Right lobe of liver (tissue), 6 donors: ENCODE measurements at regions not wholly inside any gene's neighbourhood (a gene's known extent, or its start where the extent isn't known, plus 50 kb on each side); places are given as distances from the start of the nearest gene placed in this dataset.
"Not testable (repeated sequence)": the region's sequence is repeated elsewhere in the genome, so short reads cannot be mapped to it uniquely, and the experiment has no call there.

ENCODE experiments used
- ATAC-seq, 4 donors: fragments of 200-7000 bp; cut with Tn5 transposase; one replicate each; pipeline ENCODE4 v1.9.1; 2020; ENCODE audit warnings: mild to moderate bottlenecking in 4 of 4, moderate library complexity in 4 of 4
- DNase-seq, 3 donors: peaks; one replicate each; pipeline ENCODE4 v3.0.0-alpha.2; 2020
- H3K27ac ChIP-seq, 3 donors: fragments of 200-600 bp; one replicate each; pipeline ENCODE4 v1.8.0; 2022
- H3K27me3 ChIP-seq, 2 donors: fragments of 200-600 bp; one replicate each; pipeline ENCODE4 v1.8.0; 2022
- H3K36me3 ChIP-seq, 4 donors: fragments of 200-600 bp; sonication (generic) in 1 of 4; one replicate each; pipeline versions ENCODE4 v1.5.1 to v1.8.0; 2017 to 2022; ENCODE audit warnings: control low read depth in 1 of 4
- H3K4me1 ChIP-seq, 4 donors: fragments of 200-600 bp; sonication (generic) in 1 of 4; one replicate each; pipeline versions ENCODE4 v1.5.1 to v1.8.0; 2017 to 2022; ENCODE audit warnings: control low read depth in 1 of 4
- H3K4me3 ChIP-seq, 3 donors: fragments of 200-600 bp; one replicate each; pipeline ENCODE4 v1.8.0; 2022
- H3K9me3 ChIP-seq, 4 donors: fragments of 200-600 bp; sonication (generic) in 1 of 4; one replicate each; pipeline versions ENCODE4 v1.5.1 to v1.8.0; 2017 to 2022; ENCODE audit warnings: control low read depth in 1 of 4
- POLR2A ChIP-seq: fragments of 450-650 bp; IDR thresholded peaks from one replicate; pipeline ENCODE4 v1.6.1; 2017; ENCODE audit warnings: antibody characterized with exemption, mild to moderate bottlenecking
- WGBS: methylation state at CpG from one replicate; pipeline ENCODE4 v1.1.6; 2018; ENCODE audit warnings: low coverage, low lambda C conversion rate; ENCODE audit not compliant: insufficient coverage; ENCODE audit errors: missing lambda C conversion rate; 5-methylcytosine and 5-hydroxymethylcytosine counted together
- intact Hi-C, 2 donors: fragments of 100-400 bp; cut with DNase I; formaldehyde crosslinking; loops; one replicate each; pipeline versions ENCODE4 v1.11.2 to v1.14.1; 2022
- TF ChIP-seq, protein P1 (sequence below), 4 donors: fragments of 200-600 bp in 3 of 4; fragments of 450-650 bp in 1 of 4; IDR thresholded peaks; one replicate each; pipeline versions ENCODE4 v1.5.1 to v1.8.0; 2016 to 2022; ENCODE audit warnings: antibody characterized with exemption in 4 of 4, mild to moderate bottlenecking in 2 of 4
- donor health status: DM: no; HTN: yes; CAD: no.
- donor health status: DM: no; HTN: no; CAD: no.
- donor health status: DM: no; HTN: no; CAD: no.
- donor health status: DM: no; HTN: yes; CAD: no.
- donor health status: DM: no; HTN: yes; CAD: no.

DNA sequence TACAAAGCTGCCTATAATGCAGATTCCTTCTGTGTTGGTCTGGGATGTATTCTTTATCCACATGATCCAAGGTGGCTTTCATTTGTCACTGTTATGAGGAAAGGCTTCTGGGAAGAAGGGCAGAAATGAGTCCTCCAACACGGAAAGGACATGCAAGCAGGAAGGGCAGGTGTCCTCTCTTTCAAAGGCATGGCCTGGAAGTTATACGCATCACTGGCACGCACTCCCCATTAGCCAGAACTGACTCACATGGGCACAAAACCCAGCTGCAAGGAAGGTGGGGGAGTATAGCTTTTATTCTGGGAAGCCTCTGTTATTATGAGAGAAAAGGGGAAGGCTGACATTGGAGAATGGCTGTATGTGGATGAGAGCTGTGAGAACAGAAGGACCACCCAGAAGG is 141.3 kb upstream of the ZNF618 start:
- TF ChIP-seq, protein P1, sequence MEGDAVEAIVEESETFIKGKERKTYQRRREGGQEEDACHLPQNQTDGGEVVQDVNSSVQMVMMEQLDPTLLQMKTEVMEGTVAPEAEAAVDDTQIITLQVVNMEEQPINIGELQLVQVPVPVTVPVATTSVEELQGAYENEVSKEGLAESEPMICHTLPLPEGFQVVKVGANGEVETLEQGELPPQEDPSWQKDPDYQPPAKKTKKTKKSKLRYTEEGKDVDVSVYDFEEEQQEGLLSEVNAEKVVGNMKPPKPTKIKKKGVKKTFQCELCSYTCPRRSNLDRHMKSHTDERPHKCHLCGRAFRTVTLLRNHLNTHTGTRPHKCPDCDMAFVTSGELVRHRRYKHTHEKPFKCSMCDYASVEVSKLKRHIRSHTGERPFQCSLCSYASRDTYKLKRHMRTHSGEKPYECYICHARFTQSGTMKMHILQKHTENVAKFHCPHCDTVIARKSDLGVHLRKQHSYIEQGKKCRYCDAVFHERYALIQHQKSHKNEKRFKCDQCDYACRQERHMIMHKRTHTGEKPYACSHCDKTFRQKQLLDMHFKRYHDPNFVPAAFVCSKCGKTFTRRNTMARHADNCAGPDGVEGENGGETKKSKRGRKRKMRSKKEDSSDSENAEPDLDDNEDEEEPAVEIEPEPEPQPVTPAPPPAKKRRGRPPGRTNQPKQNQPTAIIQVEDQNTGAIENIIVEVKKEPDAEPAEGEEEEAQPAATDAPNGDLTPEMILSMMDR (IDR thresholded peaks at IDR 0.05): no peak
- no peak for TF ChIP-seq POLR2A
- H3K27ac ChIP-seq: no peak overlapping the region
- peaks cover 0 to 3% (median 0%) of the 10 kb centered on the region in 4 donors for H3K4me1 ChIP-seq
- 85% methylated on average over 3 of the region's 3 CpGs for WGBS
- no peaks in the 10 kb centered on the region for H3K9me3 ChIP-seq
- no peak for ATAC-seq
- H3K36me3 ChIP-seq: no peaks in the 10 kb centered on the region
- no peak for DNase-seq
- intact Hi-C loops: no loop called here
- H3K4me3 ChIP-seq: no peak overlapping the region
- no peaks in the 10 kb centered on the region for H3K27me3 ChIP-seq

GRCh38 chr9:113737517-113738271 is 138.4 kb upstream of the ZNF618 start:
- Histone ChIP-seq H3K27me3 (no peaks in the 10 kb centered on the region), H3K4me1 (peaks cover 0 to 3% (median 0%) of the 10 kb centered on the region in 4 donors), H3K4me3 (no peak overlapping the region), H3K9me3 (no peaks in the 10 kb centered on the region), H3K27ac (no peak overlapping the region), H3K36me3 (no peaks in the 10 kb centered on the region)
- WGBS: 26% methylated on average over 6 of the region's 6 CpGs
- intact Hi-C loops: no loop called here
- no peak for TF ChIP-seq POLR2A
- TF ChIP-seq, protein P1 (IDR thresholded peaks at IDR 0.05): peak; percentile 65 to 83 (median 70)
- DNase-seq: peak in 1 of 3 donors; percentile 50
- ATAC-seq: peak; percentile 71 to 88 (median 78)

DNA sequence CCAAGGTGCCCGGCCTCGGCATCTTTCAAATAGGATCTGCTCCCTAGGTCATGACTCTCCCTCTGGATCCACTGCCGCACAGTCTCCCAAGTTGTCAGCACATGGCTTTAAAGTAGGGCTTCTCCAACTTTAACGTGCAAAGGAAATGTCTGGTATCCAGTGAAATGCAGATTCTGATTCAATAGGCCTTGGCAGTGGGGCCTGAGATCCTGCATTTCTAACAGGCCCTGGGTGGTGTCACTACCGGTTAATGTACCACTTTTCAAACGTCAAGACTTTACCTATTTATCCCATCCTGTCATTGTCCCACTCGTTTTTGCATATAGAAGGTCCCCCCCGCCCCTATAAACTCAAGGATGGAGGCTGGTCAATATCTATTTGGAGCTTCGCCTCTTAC is 137.6 kb upstream of the ZNF618 start:
- no peak overlapping the region for H3K27ac ChIP-seq
- no peak for ATAC-seq
- H3K9me3 ChIP-seq: no peaks in the 10 kb centered on the region
- no peaks in the 10 kb centered on the region for H3K36me3 ChIP-seq
- 65% methylated on average over 7 of the region's 9 CpGs for WGBS
- intact Hi-C loops: no loop called here
- no peaks in the 10 kb centered on the region for H3K27me3 ChIP-seq
- no peak overlapping the region for H3K4me3 ChIP-seq
- peaks cover 0 to 3% (median 0%) of the 10 kb centered on the region in 4 donors for H3K4me1 ChIP-seq
- no peak for TF ChIP-seq POLR2A
- DNase-seq: no peak

- Histone ChIP-seq H3K27ac (no peak overlapping the region), H3K4me1 (peaks cover 0 to 3% (median 0%) of the 10 kb centered on the region in 4 donors), H3K9me3 (no peaks in the 10 kb centered on the region), H3K4me3 (no peak overlapping the region), H3K27me3 (no peaks in the 10 kb centered on the region), H3K36me3 (no peaks in the 10 kb centered on the region)
- WGBS: 78% methylated on average over 6 of the region's 6 CpGs
- intact Hi-C loops: no loop called here
- no peak for TF ChIP-seq POLR2A
- TF ChIP-seq, protein P1 (IDR thresholded peaks at IDR 0.05): no peak
- DNase-seq: no peak
- ATAC-seq: no peak
Observed at GRCh38 chr9:113738893-113739604, 137.1 kb upstream of the ZNF618 start.

GRCh38 chr9:113739605-113740507 is 136.3 kb upstream of the ZNF618 start:
- H3K36me3 ChIP-seq, H3K4me3 ChIP-seq, H3K27me3 ChIP-seq, ATAC-seq, H3K27ac ChIP-seq, H3K9me3 ChIP-seq, intact Hi-C loops, H3K4me1 ChIP-seq, DNase-seq: not testable (repeated sequence)
- WGBS: 100% methylated on average over 2 of the region's 2 CpGs

- intact Hi-C loops: not testable (repeated sequence)
Observed at GRCh38 chr9:113740508-113741500, 135.3 kb upstream of the ZNF618 start.

More at GRCh38 chr9:113740508-113741500, 135.3 kb upstream of the ZNF618 start:
- not testable (repeated sequence) for H3K4me1 ChIP-seq, DNase-seq, H3K27ac ChIP-seq, H3K9me3 ChIP-seq, H3K27me3 ChIP-seq, H3K36me3 ChIP-seq, H3K4me3 ChIP-seq, ATAC-seq
- 56% methylated on average over 8 of the region's 8 CpGs for WGBS
